ENCODE measurements at regions not wholly inside any gene's neighbourhood (a gene's known extent, or its start where the extent isn't known, plus 50 kb on each side); places are given as distances from the start of the nearest gene placed in this dataset.

GRCh38 chr20:39563349-39563748 lies 601.2 kb downstream of the DHX35 start:
- H3K4me2 ChIP-seq (ENCODE audit: low read length): peak overlapping the region; percentile 65
- peak overlapping the region; percentile 35 for H3K4me3 ChIP-seq (ENCODE audit: low read length)
- TF ChIP-seq CTCF (IDR thresholded peaks at IDR 0.05; ENCODE audit: low read depth, low read length): no peak
- no peak for TF ChIP-seq EZH2phosphoT487 (IDR thresholded peaks at IDR 0.05; ENCODE audit: low read depth)
- peak overlapping the region; percentile 64 for H3K27ac ChIP-seq (ENCODE audit: low read length)
- no peaks in the 10 kb centered on the region for H3K27me3 ChIP-seq (ENCODE audit: low read depth, low read length)
- H3K9me3 ChIP-seq (ENCODE audit: insufficient read depth, low read length): no peaks in the 10 kb centered on the region
- no peaks in the 10 kb centered on the region for H3K79me2 ChIP-seq (ENCODE audit: low read length)
- peak overlapping the region; percentile 18; the same call in 1 of the 2 replicates for H2AFZ ChIP-seq (ENCODE audit: low read depth, low read length)
- peak overlapping the region; percentile 33; the same call in 1 of the 2 replicates for H3K9ac ChIP-seq (ENCODE audit: low read length)
- peaks cover 4% of the 10 kb centered on the region for H3K36me3 ChIP-seq (replicated peaks; ENCODE audit: low read depth, low read length)
- H4K20me1 ChIP-seq (ENCODE audit: insufficient read depth, low read length): no peaks in the 10 kb centered on the region
- peaks cover 68% of the 10 kb centered on the region for H3K4me1 ChIP-seq (ENCODE audit: low read length)

- no peak for TF ChIP-seq EZH2phosphoT487 (IDR thresholded peaks at IDR 0.05; ENCODE audit: low read depth)
- TF ChIP-seq CTCF (IDR thresholded peaks at IDR 0.05; ENCODE audit: low read depth, low read length): no peak
- H3K36me3 ChIP-seq (replicated peaks; ENCODE audit: low read depth, low read length): no peaks in the 10 kb centered on the region
- no peaks in the 10 kb centered on the region for H3K27me3 ChIP-seq (ENCODE audit: low read depth, low read length)
- H3K27ac ChIP-seq (ENCODE audit: low read length): no peak overlapping the region
- H3K4me2 ChIP-seq (ENCODE audit: low read length): no peak overlapping the region
- no peaks in the 10 kb centered on the region for H4K20me1 ChIP-seq (ENCODE audit: insufficient read depth, low read length)
- no peak overlapping the region for H2AFZ ChIP-seq (ENCODE audit: low read depth, low read length)
- no peak overlapping the region for H3K4me3 ChIP-seq (ENCODE audit: low read length)
- 0 out of 2 replicates have a peak, but pooled peaks cover 4% of the 10 kb centered on the region for H3K9me3 ChIP-seq (ENCODE audit: insufficient read depth, low read length)
- H3K9ac ChIP-seq (ENCODE audit: low read length): no peak overlapping the region
- no peaks in the 10 kb centered on the region for H3K4me1 ChIP-seq (ENCODE audit: low read length)
- H3K79me2 ChIP-seq (ENCODE audit: low read length): no peaks in the 10 kb centered on the region
These were observed 592.2 kb downstream of the DHX35 start for GRCh38 chr20:39554341-39554740.

DNA sequence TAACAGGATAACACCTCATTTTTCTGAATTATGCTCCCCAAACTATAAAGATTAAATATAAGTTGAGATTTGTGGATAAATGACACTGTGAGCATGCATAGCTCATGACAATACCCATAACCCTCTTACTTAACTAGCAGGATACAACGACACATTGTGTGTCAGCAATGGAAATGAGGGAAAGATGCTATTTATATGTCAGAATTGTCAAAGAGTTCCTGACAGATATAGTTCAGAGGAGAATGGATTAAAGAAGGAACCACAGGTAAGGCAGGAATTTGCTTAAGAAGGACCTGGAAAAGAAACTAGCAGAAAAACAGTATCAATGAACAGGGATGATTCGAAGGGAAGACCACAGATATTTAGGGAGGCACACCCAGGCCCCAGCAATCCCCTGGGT lies 591.0 kb downstream of the DHX35 start:
- H3K4me2 ChIP-seq (ENCODE audit: low read length): no peak overlapping the region
- H3K27me3 ChIP-seq (ENCODE audit: low read depth, low read length): no peaks in the 10 kb centered on the region
- no peak overlapping the region for H2AFZ ChIP-seq (ENCODE audit: low read depth, low read length)
- H3K36me3 ChIP-seq (replicated peaks; ENCODE audit: low read depth, low read length): no peaks in the 10 kb centered on the region
- no peaks in the 10 kb centered on the region for H3K79me2 ChIP-seq (ENCODE audit: low read length)
- TF ChIP-seq EZH2phosphoT487 (IDR thresholded peaks at IDR 0.05; ENCODE audit: low read depth): no peak
- H4K20me1 ChIP-seq (ENCODE audit: insufficient read depth, low read length): no peaks in the 10 kb centered on the region
- H3K4me3 ChIP-seq (ENCODE audit: low read length): no peak overlapping the region
- no peak overlapping the region for H3K9ac ChIP-seq (ENCODE audit: low read length)
- no peak overlapping the region for H3K27ac ChIP-seq (ENCODE audit: low read length)
- H3K9me3 ChIP-seq (ENCODE audit: insufficient read depth, low read length): 0 out of 2 replicates have a peak, but pooled peaks cover 4% of the 10 kb centered on the region
- no peaks in the 10 kb centered on the region for H3K4me1 ChIP-seq (ENCODE audit: low read length)

- no peak overlapping the region for H3K9ac ChIP-seq (ENCODE audit: low read length)
- no peaks in the 10 kb centered on the region for H3K79me2 ChIP-seq (ENCODE audit: low read length)
- no peaks in the 10 kb centered on the region for H3K36me3 ChIP-seq (replicated peaks; ENCODE audit: low read depth, low read length)
- no peak overlapping the region for H2AFZ ChIP-seq (ENCODE audit: low read depth, low read length)
- H3K4me3 ChIP-seq (ENCODE audit: low read length): no peak overlapping the region
- no peaks in the 10 kb centered on the region for H3K27me3 ChIP-seq (ENCODE audit: low read depth, low read length)
- H3K9me3 ChIP-seq (ENCODE audit: insufficient read depth, low read length): no peaks in the 10 kb centered on the region
- H4K20me1 ChIP-seq (ENCODE audit: insufficient read depth, low read length): no peaks in the 10 kb centered on the region
- TF ChIP-seq CTCF (IDR thresholded peaks at IDR 0.05; ENCODE audit: low read depth, low read length) (no peak), EZH2phosphoT487 (IDR thresholded peaks at IDR 0.05; ENCODE audit: low read depth) (no peak)
- H3K4me1 ChIP-seq (ENCODE audit: low read length): no peaks in the 10 kb centered on the region
- no peak overlapping the region for H3K4me2 ChIP-seq (ENCODE audit: low read length)
- no peak overlapping the region for H3K27ac ChIP-seq (ENCODE audit: low read length)
These were observed 587.6 kb downstream of the DHX35 start for GRCh38 chr20:39549733-39550132.
